Natural killer cell (primary cell): ENCODE measurements at regions not wholly inside any gene's neighbourhood (a gene's known extent, or its start where the extent isn't known, plus 50 kb on each side); places are given as distances from the start of the nearest gene placed in this dataset.

Experiments used
- ATAC-seq, 3 donors: fragments of 150-1000 bp in 2 of 3; fragments of 200-7000 bp in 1 of 3; cut with Tn5 transposase; 1 replicate in 1 of 3; 2 replicates in 2 of 3; pipeline ENCODE4 v1.10.0; 2021; ENCODE audit warnings: mild to moderate bottlenecking in 2 of 3, moderate library complexity in 2 of 3
- DNase-seq, 2 donors: peaks; one replicate each; pipeline versions ENCODE4 v3.0.0 to v3.0.0-alpha.2; 2013 to 2021; ENCODE audit warnings: mixed read lengths in 1 of 2
- H3K27ac ChIP-seq: one replicate; pipeline ENCODE4 v1.5.1; 2013; ENCODE audit warnings: mild to moderate bottlenecking, low read length
- H3K27me3 ChIP-seq: one replicate; pipeline ENCODE4 v1.6.1; 2013; ENCODE audit warnings: low read length; ENCODE audit not compliant: control insufficient read depth, insufficient read depth
- H3K36me3 ChIP-seq: one replicate; pipeline ENCODE4 v1.6.1; 2013; ENCODE audit warnings: low read length; ENCODE audit not compliant: control insufficient read depth, insufficient read depth
- H3K4me1 ChIP-seq: one replicate; pipeline ENCODE4 v1.6.1; 2013; ENCODE audit warnings: low read length; ENCODE audit not compliant: control insufficient read depth, insufficient read depth
- H3K4me3 ChIP-seq: one replicate; pipeline ENCODE4 v1.5.1; 2013; ENCODE audit warnings: low read length
- H3K9me3 ChIP-seq: one replicate; pipeline ENCODE4 v1.6.1; 2013; ENCODE audit warnings: low read length; ENCODE audit not compliant: control insufficient read depth, insufficient read depth
- H3K27ac Mint-ChIP-seq, 2 donors: one replicate each; pipeline ENCODE4 v1.8.0; 2022; ENCODE audit warnings: mild to moderate bottlenecking in 2 of 2, mixed read lengths in 2 of 2, moderate library complexity in 1 of 2
- H3K27me3 Mint-ChIP-seq, 2 donors: one replicate each; pipeline ENCODE4 v1.8.0; 2022; ENCODE audit warnings: low read depth in 2 of 2, mixed read lengths in 2 of 2
- H3K36me3 Mint-ChIP-seq: one replicate; pipeline ENCODE4 v1.8.0; 2022; ENCODE audit warnings: mixed read lengths
- H3K4me1 Mint-ChIP-seq, 2 donors: one replicate each; pipeline ENCODE4 v1.8.0; 2022; ENCODE audit warnings: mixed read lengths in 2 of 2
- H3K4me3 Mint-ChIP-seq: one replicate; pipeline ENCODE4 v1.8.0; 2022; ENCODE audit warnings: mild to moderate bottlenecking, moderate library complexity, mixed read lengths
- H3K9me3 Mint-ChIP-seq, 2 donors: one replicate each; pipeline ENCODE4 v1.8.0; 2022; ENCODE audit warnings: mixed read lengths in 2 of 2
- WGBS: methylation state at CpG from one replicate; pipeline ENCODE4 v1.1.7; 2013; ENCODE audit warnings: missing lambda C conversion rate; ENCODE audit not compliant: insufficient coverage; 5-methylcytosine and 5-hydroxymethylcytosine counted together
- intact Hi-C: fragments of 100-400 bp; cut with micrococcal nuclease; formaldehyde crosslinking; loops from one replicate; pipeline ENCODE4 v1.14.2; 2022
- TF ChIP-seq, protein P1 (sequence below): fragments of 200-600 bp; IDR thresholded peaks from one replicate; pipeline ENCODE4 v1.8.0; 2022; ENCODE audit warnings: antibody characterized with exemption

DNA sequence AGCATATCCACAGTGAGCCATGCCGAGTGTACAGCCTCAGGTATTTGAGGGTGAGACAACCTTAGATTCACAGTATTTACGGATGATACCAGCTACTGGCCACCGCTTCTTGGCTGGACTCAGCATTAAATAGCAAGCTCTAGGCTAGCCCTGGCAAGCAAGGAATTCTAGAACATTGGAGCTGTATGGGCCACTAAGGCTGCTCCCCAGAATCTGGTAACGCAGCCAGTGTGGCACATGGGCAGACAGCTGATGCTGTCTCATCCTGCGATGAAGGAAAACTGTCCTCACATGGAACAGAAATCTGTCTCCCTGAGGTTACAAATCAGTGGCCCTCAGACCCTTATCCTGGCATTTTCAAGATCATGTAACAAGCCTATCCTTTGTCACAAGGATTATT is 57.6 kb upstream of the RGMA start:
- H3K36me3 Mint-ChIP-seq = no peaks in the 10 kb centered on the region
- H3K27ac Mint-ChIP-seq = no peak overlapping the region
- Histone ChIP-seq H3K9me3 (no peaks in the 10 kb centered on the region), H3K27me3 (peaks cover 2% of the 10 kb centered on the region), H3K27ac (no peak overlapping the region), H3K4me3 (no peak overlapping the region), H3K36me3 (no peaks in the 10 kb centered on the region), H3K4me1 (peaks cover 13% of the 10 kb centered on the region)
- peaks cover 18 to 22% of the 10 kb centered on the region in 2 donors for H3K4me1 Mint-ChIP-seq
- no peak overlapping the region for H3K4me3 Mint-ChIP-seq
- TF ChIP-seq, protein P1, sequence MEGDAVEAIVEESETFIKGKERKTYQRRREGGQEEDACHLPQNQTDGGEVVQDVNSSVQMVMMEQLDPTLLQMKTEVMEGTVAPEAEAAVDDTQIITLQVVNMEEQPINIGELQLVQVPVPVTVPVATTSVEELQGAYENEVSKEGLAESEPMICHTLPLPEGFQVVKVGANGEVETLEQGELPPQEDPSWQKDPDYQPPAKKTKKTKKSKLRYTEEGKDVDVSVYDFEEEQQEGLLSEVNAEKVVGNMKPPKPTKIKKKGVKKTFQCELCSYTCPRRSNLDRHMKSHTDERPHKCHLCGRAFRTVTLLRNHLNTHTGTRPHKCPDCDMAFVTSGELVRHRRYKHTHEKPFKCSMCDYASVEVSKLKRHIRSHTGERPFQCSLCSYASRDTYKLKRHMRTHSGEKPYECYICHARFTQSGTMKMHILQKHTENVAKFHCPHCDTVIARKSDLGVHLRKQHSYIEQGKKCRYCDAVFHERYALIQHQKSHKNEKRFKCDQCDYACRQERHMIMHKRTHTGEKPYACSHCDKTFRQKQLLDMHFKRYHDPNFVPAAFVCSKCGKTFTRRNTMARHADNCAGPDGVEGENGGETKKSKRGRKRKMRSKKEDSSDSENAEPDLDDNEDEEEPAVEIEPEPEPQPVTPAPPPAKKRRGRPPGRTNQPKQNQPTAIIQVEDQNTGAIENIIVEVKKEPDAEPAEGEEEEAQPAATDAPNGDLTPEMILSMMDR = no peak
- intact Hi-C loops = no loop called here
- no peak for DNase-seq
- H3K9me3 Mint-ChIP-seq = no peaks in the 10 kb centered on the region
- WGBS = 93% methylated on average over 5 of the region's 5 CpGs
- peaks cover 41 to 76% of the 10 kb centered on the region in 2 donors for H3K27me3 Mint-ChIP-seq
- ATAC-seq = no peak

DNA sequence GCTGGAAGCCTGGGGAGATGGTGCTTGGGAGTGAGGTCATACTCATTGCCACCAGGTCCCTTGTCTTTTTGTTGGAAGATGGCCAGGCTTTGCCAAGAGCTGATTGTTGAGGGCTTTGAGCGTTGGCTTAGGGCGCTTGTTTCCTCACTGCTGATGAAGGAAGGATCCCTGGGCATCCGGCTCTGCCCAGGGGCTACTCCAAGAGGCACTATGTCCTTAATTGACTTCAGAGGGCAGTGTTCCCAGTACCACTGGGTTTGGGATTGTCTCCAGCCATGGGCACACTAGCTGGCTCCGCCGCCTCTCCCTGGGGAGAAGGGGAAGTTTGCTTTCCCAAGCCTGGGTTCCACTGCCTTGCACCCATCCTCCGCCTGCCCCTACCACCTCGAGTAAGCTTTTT is 57.2 kb upstream of the RGMA start:
- no peaks in the 10 kb centered on the region for H3K9me3 Mint-ChIP-seq

DNA sequence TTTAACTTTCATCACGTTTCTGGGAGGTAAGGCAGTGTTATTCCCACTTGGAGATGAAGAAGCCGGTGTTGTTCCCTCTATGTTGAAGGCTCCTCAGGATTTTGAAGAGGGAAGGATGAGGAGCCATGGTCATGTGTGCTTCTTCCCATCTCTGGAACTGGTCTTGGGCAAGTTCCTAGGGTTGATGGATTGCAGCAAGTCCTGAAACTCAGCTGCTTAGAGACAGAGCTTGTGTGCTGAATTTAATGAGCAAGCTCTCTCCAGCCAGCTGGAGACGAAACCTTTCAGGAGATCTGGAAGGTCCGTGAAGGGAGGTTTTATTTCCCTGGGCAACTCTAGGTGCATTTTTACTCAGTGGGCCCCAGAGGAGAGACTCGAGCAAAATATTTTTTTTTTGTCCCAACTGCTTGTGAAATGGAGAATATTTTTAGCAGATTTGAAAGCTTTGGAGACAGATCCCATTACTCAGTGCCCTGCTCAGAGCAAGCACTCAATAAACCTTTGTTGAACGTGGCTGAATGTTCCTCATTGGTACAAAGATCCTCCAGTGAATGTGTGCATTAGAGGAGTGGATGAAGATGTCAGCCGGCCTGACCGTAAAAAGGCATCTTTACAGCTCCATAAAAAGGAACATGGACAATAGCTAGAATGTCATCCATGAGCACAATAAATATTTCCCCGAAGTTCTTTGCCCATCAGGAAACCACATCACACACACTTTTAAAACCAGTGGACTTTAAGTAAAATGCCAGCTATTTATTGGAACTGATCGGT is 55.6 kb upstream of the RGMA start:
- intact Hi-C loops = no loop called here
- H3K4me1 ChIP-seq = peaks cover 16% of the 10 kb centered on the region
- 83% methylated on average over 10 of the region's 10 CpGs for WGBS
- H3K27ac ChIP-seq = no peak overlapping the region
- no peaks in the 10 kb centered on the region for H3K27me3 ChIP-seq
- TF ChIP-seq, protein P1 = no peak
- DNase-seq = no peak
- H3K36me3 ChIP-seq = no peaks in the 10 kb centered on the region
- H3K4me1 Mint-ChIP-seq = peaks cover 24% of the 10 kb centered on the region in 2 donors
- ATAC-seq = no peak
- H3K9me3 Mint-ChIP-seq = no peaks in the 10 kb centered on the region
- H3K27ac Mint-ChIP-seq = no peak overlapping the region
- no peaks in the 10 kb centered on the region for H3K9me3 ChIP-seq
- peaks cover 38 to 68% of the 10 kb centered on the region in 2 donors for H3K27me3 Mint-ChIP-seq
- H3K4me3 Mint-ChIP-seq = no peak overlapping the region
- no peaks in the 10 kb centered on the region for H3K36me3 Mint-ChIP-seq
- H3K4me3 ChIP-seq = no peak overlapping the region

More for the DNA sequence above, 57.2 kb upstream of the RGMA start:
- Histone ChIP-seq H3K36me3 (no peaks in the 10 kb centered on the region), H3K27ac (no peak overlapping the region), H3K9me3 (no peaks in the 10 kb centered on the region), H3K27me3 (peaks cover 2% of the 10 kb centered on the region), H3K4me3 (no peak overlapping the region), H3K4me1 (peaks cover 13% of the 10 kb centered on the region)
- intact Hi-C loops = no loop called here
- 75% methylated on average over 7 of the region's 7 CpGs for WGBS
- H3K36me3 Mint-ChIP-seq = no peaks in the 10 kb centered on the region
- TF ChIP-seq, protein P1 = no peak
- H3K27ac Mint-ChIP-seq = no peak overlapping the region
- H3K4me1 Mint-ChIP-seq = peaks cover 18 to 22% of the 10 kb centered on the region in 2 donors
- H3K27me3 Mint-ChIP-seq = peaks cover 38 to 71% of the 10 kb centered on the region in 2 donors
- no peak overlapping the region for H3K4me3 Mint-ChIP-seq
- ATAC-seq = no peak
- DNase-seq = no peak

DNA sequence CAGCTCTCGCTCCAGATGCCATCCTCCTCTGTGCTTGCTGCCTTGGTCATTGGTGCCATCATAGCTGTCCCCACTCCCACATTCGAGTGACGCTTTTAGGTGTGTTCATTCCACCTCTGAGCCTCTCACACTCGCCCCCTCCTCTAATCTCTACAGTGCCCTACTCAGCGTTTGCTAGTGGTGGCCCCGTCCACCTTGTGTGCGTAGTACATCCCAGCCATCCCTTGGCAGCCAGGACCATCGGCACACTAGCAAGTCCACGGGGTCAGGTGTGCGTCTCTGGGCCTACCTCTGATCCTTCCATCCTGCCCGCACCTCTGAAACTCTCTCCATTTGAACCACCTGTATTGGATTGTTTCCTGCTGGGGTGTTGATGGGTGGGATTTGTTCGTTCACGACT is 54.2 kb upstream of the RGMA start:
- Mint-ChIP-seq H3K4me3 (no peak overlapping the region), H3K4me1 (peaks cover 24 to 29% of the 10 kb centered on the region in 2 donors), H3K27me3 (peaks cover 34 to 67% of the 10 kb centered on the region in 2 donors), H3K27ac (no peak overlapping the region), H3K36me3 (no peaks in the 10 kb centered on the region), H3K9me3 (no peaks in the 10 kb centered on the region)
- no peak overlapping the region for H3K4me3 ChIP-seq
- H3K9me3 ChIP-seq = no peaks in the 10 kb centered on the region
- DNase-seq (no peak), ATAC-seq (no peak)
- peaks cover 16% of the 10 kb centered on the region for H3K4me1 ChIP-seq
- TF ChIP-seq, protein P1 = no peak
- 93% methylated on average over 12 of the region's 13 CpGs for WGBS
- no peaks in the 10 kb centered on the region for H3K27me3 ChIP-seq
- no peaks in the 10 kb centered on the region for H3K36me3 ChIP-seq
- intact Hi-C loops = no loop called here
- no peak overlapping the region for H3K27ac ChIP-seq
